ENCODE measurements at regions not wholly inside any gene's neighbourhood (a gene's known extent, or its start where the extent isn't known, plus 50 kb on each side); places are given as distances from the start of the nearest gene placed in this dataset.

- DNase-seq (ENCODE audit: low read depth), result no peak
- no peak for TF ChIP-seq CTCF (IDR thresholded peaks at IDR 0.05; ENCODE audit: low read depth, low read length, missing control alignments)
- no peak overlapping the region for H3K4me3 ChIP-seq (ENCODE audit: low read depth, low read length)
These were observed 83.4 kb downstream of the MYCN start for GRCh38 chr2:16023506-16024360.

GRCh38 chr2:16022548-16023240, 82.3 kb downstream of the MYCN start:
- no peak overlapping the region for H3K4me3 ChIP-seq (ENCODE audit: low read depth, low read length)
- DNase-seq (ENCODE audit: low read depth), result no peak
- TF ChIP-seq CTCF (IDR thresholded peaks at IDR 0.05; ENCODE audit: low read depth, low read length, missing control alignments), result no peak

GRCh38 chr2:16021611-16022363, 81.4 kb downstream of the MYCN start:
- no peak for DNase-seq (ENCODE audit: low read depth)
- no peak for TF ChIP-seq CTCF (IDR thresholded peaks at IDR 0.05; ENCODE audit: low read depth, low read length, missing control alignments)

GRCh38 chr2:16020389-16021008, 80.1 kb downstream of the MYCN start:
- TF ChIP-seq CTCF (IDR thresholded peaks at IDR 0.05; ENCODE audit: low read depth, low read length, missing control alignments), result no peak
- DNase-seq (ENCODE audit: low read depth), result no peak
- no peak overlapping the region for H3K4me3 ChIP-seq (ENCODE audit: low read depth, low read length)

More at GRCh38 chr2:16021611-16022363, 81.4 kb downstream of the MYCN start:
- no peak overlapping the region for H3K4me3 ChIP-seq (ENCODE audit: low read depth, low read length)

- no peak for DNase-seq (ENCODE audit: low read depth)
- TF ChIP-seq CTCF (IDR thresholded peaks at IDR 0.05; ENCODE audit: low read depth, low read length, missing control alignments), result no peak
- no peak overlapping the region for H3K4me3 ChIP-seq (ENCODE audit: low read depth, low read length)
These were observed 79.4 kb downstream of the MYCN start for GRCh38 chr2:16019617-16020351.

- no peak for TF ChIP-seq CTCF (IDR thresholded peaks at IDR 0.05; ENCODE audit: low read depth, low read length, missing control alignments)
- H3K4me3 ChIP-seq (ENCODE audit: low read depth, low read length), result no peak overlapping the region
- no peak for DNase-seq (ENCODE audit: low read depth)
These were observed 78.7 kb downstream of the MYCN start for GRCh38 chr2:16019060-16019480.

Measured in GM12864 (cell line).